B cell (primary cell): ENCODE measurements at regions not wholly inside any gene's neighbourhood (a gene's known extent, or its start where the extent isn't known, plus 50 kb on each side); places are given as distances from the start of the nearest gene placed in this dataset.

Experiments
- EZH2 ChIP-seq: IDR thresholded peaks from 2 replicates; pipeline ENCODE4 v1.6.1; 2012; ENCODE audit warnings: borderline replicate concordance, low read depth, mild to moderate bottlenecking, moderate library complexity, low read length; ENCODE audit not compliant: insufficient read depth, poor library complexity, severe bottlenecking
- TF ChIP-seq, protein P1 (sequence below): fragments of 200-600 bp; IDR thresholded peaks from one replicate; pipeline ENCODE4 v1.8.0; 2022; ENCODE audit warnings: antibody characterized with exemption, mild to moderate bottlenecking

DNA sequence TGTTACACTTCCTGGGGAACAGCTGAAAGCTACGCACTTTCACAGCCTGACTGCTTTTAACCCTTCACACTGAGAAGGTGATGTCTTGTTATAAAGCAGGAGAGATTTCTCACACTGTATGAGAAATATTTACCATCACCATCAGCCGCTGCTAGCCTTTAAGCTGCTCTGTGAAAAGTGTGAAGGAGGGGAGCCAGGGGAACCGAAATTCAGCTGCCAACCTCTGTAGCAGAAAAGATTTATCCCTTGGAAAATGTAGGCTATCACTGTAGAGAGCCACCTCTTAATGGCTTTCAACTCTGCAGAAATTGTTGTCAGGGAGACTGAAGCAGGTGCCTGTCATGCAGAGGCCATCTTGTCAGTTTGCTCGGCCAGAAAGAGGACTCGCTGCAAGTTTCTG lies 145.3 kb downstream of the SP3 start:
- TF ChIP-seq, protein P1, sequence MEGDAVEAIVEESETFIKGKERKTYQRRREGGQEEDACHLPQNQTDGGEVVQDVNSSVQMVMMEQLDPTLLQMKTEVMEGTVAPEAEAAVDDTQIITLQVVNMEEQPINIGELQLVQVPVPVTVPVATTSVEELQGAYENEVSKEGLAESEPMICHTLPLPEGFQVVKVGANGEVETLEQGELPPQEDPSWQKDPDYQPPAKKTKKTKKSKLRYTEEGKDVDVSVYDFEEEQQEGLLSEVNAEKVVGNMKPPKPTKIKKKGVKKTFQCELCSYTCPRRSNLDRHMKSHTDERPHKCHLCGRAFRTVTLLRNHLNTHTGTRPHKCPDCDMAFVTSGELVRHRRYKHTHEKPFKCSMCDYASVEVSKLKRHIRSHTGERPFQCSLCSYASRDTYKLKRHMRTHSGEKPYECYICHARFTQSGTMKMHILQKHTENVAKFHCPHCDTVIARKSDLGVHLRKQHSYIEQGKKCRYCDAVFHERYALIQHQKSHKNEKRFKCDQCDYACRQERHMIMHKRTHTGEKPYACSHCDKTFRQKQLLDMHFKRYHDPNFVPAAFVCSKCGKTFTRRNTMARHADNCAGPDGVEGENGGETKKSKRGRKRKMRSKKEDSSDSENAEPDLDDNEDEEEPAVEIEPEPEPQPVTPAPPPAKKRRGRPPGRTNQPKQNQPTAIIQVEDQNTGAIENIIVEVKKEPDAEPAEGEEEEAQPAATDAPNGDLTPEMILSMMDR = no peak
- TF ChIP-seq EZH2 = no peak
